Pulmonary artery endothelial cell (primary cell): ENCODE measurements at regions not wholly inside any gene's neighbourhood (a gene's known extent, or its start where the extent isn't known, plus 50 kb on each side); places are given as distances from the start of the nearest gene placed in this dataset.

ENCODE experiments used
- DNase-seq: peaks from one replicate; pipeline ENCODE4 v3.0.0-alpha.2; 2011; ENCODE audit warnings: low read depth, low spot score

GRCh38 chr2:211061612-211062296 lies 505.4 kb downstream of the CPS1 start:
- no peak for DNase-seq

GRCh38 chr2:211062297-211062612 lies 505.9 kb downstream of the CPS1 start:
- no peak for DNase-seq

- DNase-seq: no peak
Measured at GRCh38 chr2:211067029-211067428, 510.6 kb downstream of the CPS1 start.

GRCh38 chr2:211068108-211068780 lies 511.8 kb downstream of the CPS1 start:
- DNase-seq: no peak

DNA sequence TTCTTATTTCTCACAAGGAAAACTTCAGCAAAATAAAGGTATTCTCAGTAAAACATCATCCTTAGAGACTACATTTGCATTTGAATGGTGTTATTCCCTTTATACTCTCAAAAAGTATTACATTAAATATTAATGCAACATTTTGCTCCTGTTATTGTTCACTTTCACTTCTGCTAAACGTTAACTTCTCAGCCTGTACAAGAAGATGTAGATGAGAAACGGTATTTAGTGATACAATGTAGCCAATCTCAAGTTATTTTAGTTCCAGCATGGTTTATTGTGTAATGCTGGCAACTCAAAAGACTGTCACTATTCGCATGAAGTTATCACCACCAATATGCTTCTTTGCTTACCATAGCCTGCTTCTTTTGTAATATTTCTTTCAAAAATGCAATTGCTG lies 514.1 kb downstream of the CPS1 start:
- DNase-seq: no peak

GRCh38 chr2:211077216-211077767 lies 520.9 kb downstream of the CPS1 start:
- no peak for DNase-seq

GRCh38 chr2:211084352-211084751 lies 528.0 kb downstream of the CPS1 start:
- no peak for DNase-seq

DNA sequence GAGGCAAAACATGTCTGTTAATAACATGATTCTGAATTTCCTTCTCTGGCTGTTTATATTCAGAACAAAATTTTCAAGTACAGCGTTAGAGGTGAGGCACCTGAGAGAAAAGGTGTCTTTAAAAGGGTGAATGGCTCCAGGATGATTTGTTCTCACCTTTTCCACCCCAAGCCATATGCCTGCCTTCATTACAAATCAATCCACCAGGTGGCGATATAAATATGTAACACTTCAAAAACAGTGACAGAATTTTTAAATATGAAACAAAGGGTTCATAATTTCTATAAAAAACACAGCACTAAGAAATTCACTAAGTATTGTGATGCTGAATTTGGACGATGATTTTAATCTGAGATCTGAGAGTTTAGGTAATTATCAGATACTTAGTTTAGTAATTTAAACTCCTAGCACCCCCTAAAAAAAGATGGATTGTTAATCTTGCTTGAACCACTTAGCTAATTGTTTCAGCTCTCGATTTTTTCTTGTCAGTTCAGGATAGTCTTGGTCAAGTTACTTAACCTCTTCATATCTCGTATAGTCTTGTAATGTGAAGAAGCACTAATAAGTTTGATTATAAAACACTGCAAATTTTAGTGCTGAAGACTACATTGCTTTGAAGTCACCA lies 528.8 kb downstream of the CPS1 start:
- DNase-seq: no peak

DNA sequence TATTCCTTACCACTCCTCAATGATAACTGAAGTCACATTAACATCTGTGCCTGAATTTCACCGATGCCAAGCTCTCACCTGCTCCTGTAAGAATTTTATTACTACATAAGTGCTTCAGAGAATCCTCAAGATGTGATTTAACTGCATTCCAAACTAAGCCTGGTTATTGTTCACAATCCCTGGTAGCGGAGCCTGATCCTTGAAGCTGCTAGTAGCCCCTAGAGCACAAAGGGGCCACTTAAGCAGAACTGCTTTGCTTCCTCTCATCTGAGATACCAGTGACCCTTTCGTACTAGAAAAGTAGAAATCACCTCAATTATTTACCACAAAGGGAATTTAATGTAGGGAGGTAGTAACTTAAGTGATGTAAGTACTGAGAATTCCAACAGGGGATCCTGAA lies 529.6 kb downstream of the CPS1 start:
- DNase-seq: no peak

DNA sequence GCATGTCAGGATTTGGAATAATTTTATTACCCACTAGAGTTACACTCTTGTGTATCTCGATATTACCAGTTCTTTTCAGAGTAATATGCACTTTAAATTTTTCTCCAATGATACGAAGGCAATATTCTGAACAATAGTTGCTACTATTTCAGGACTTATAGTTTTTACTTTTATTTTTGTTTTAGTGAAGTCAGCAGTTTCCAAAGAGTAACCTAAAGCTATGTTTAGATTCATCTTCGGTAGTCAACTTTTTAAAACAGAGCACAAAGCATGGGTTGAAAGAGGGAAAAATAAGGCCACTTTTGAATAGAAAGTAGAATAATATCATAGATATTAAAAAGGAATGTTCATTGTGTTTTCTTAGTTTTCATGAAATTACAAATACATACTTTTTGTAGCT lies 532.7 kb downstream of the CPS1 start:
- DNase-seq: no peak

- no peak for DNase-seq
Measured at GRCh38 chr2:211093743-211094303, 537.4 kb downstream of the CPS1 start.

DNA sequence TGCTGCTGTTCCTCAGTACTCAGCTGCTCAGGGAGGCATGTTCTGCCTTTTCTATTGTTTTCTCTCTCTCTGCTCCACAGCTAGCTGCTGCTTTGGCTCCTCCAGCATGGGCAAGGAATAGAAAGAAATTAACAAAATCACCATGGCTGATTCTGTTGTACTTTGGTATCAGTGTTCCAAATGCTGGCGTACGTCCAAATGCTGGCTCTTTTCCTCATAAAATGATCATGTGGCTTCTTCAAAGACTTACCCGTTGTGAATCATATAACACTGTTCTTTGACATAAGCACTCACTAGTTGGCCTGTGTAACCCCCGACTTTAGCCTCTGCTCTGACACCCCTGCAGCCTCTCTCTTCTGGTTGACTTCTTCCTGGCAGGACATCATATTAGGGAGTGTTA lies 547.6 kb downstream of the CPS1 start:
- no peak for DNase-seq

- no peak for DNase-seq
Measured at GRCh38 chr2:211113334-211114175, 557.2 kb downstream of the CPS1 start.

GRCh38 chr2:211114826-211115455 lies 558.5 kb downstream of the CPS1 start:
- DNase-seq: no peak

DNA sequence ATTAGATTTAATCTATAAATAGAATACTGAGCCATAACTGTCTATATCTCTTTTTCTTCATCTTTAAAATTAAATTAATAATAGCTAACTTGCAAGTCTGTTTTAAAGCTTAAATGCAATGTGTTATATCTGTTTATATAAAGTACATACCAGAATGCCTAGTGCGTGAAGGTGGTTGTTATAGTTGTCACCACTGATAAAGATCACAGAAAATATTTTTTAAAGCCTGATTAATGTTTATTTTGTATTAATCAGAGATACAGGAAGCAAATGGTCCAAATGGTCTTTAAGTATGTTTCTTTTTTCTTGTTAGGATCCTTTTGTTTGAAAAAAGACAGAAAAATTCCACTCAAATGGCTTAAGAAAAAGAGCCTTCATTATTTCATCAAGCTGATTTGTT lies 560.6 kb downstream of the CPS1 start:
- no peak for DNase-seq

DNA sequence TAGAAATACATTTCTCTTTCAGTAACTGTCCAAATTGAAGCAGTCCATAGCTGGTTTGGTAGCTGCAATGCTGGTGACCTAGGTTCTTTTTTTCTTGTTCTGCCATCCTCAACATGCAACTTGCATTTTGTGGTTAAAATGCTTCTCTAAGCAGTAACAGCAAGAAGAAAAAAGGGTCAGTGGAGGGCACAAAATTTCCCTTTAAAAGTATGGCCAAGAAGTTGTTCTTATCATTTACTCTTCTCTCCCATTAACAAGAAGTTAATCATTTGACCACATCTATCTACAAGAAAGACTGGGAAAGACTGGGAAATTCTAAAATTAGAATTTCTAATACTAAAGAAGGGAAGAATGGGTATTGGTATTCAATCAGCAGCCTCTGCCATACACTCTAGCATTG lies 569.9 kb downstream of the CPS1 start:
- DNase-seq: no peak

- no peak for DNase-seq
Measured at GRCh38 chr2:211127501-211127900, 571.1 kb downstream of the CPS1 start.

DNA sequence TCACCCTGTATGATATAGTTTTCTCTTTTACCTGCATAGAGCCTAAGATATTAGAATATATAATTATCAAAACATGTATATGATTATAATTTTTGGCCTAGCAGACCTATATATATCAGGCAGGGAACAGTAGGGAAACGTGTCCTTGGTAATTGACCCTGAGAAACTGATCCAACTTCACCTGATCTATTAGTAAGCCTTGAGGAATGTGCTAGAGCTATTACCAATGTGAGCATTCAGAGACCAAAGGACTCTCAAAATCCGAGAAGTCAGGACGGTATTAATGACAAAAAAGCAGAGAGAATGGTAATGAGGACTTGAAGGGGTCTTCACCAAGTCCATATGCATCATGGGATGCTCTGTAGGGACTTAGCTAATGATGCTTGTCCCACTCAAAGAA lies 571.9 kb downstream of the CPS1 start:
- DNase-seq: no peak

DNA sequence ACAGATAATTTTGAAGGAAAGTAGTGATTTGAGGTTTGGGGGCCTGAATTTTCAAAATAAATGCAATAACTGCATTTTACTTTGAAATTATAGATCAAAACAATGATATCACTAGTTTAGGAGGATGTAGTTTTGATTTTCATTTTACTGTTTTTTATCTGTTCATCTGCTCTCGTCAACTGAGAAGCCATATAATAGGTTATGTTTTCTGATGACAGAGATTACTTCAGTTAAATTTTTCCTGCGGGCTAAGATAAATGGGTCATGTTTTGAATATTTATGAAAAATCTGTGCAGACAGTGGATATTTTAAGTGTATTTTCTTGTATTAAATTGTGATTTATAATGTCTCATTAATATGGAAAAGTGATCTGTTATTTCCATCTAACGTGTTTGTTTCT lies 573.4 kb downstream of the CPS1 start:
- DNase-seq: no peak

GRCh38 chr2:211132046-211132445 lies 575.6 kb downstream of the CPS1 start:
- no peak for DNase-seq

DNA sequence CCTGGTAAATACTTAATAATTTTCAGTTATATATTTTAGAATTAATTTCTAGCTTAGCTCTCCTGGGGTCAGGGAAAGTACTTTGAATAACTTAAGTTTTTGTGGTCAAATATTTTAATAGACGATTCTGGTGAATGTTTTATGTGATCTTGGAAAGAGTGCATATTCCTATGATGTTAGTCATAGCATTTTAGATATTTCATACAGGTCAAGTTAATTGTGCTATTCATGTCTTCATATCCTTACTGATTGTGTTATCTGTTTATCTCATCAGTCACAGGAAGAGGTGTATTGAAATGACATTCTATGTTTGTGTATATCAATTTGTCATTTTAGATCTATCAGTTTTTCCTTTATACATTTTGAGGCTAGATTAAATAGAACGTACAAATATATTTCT lies 576.2 kb downstream of the CPS1 start:
- DNase-seq: no peak
